ENCODE measurements at regions not wholly inside any gene's neighbourhood (a gene's known extent, or its start where the extent isn't known, plus 50 kb on each side); places are given as distances from the start of the nearest gene placed in this dataset.

- TF ChIP-seq CTCF (conservative IDR thresholded peaks at IDR 0.05 in 1 of 2, IDR thresholded peaks at IDR 0.05 in 1 of 2; ENCODE audit: low read depth in 1 of 2, low read length in 2 of 2) (no peak), EZH2 (IDR thresholded peaks at IDR 0.05; ENCODE audit: low read length, missing control alignments) (no peak)
Measured at GRCh38 chr15:35956056-35956455, 410.1 kb upstream of the DPH6 start.
